AG04449 (cell line): ENCODE measurements at regions not wholly inside any gene's neighbourhood (a gene's known extent, or its start where the extent isn't known, plus 50 kb on each side); places are given as distances from the start of the nearest gene placed in this dataset.

ENCODE experiments used
- CTCF ChIA-PET: fragments of 350-600 bp; formaldehyde crosslinking; extraction: SDS; loops from one replicate; lab custom pipeline; 2021; ENCODE audit warnings: antibody characterized with exemption; lab: Yijun Ruan, JAX
- POLR2A ChIA-PET: fragments of 400-600, 350-600 bp; formaldehyde crosslinking; extraction: SDS; loops from one replicate; lab custom pipeline; 2020; ENCODE audit warnings: antibody characterized with exemption, inconsistent platforms; lab: Yijun Ruan, JAX
- DNase-seq: peaks from one replicate; pipeline ENCODE4 v3.0.0-alpha.2; 2010; ENCODE audit warnings: low read depth, low spot score
- H3K4me3 ChIP-seq: 2 replicates; pipeline ENCODE4 v1.5.1; 2011; ENCODE audit warnings: low read depth, mild to moderate bottlenecking, control low read depth, low read length
- CTCF ChIP-seq: IDR thresholded peaks from one replicate; pipeline ENCODE4 v1.5.1; 2011; ENCODE audit warnings: mild to moderate bottlenecking, moderate library complexity, low read length, control low read depth, inconsistent platforms; ENCODE audit not compliant: insufficient read depth; ENCODE audit errors: missing control alignments

DNA sequence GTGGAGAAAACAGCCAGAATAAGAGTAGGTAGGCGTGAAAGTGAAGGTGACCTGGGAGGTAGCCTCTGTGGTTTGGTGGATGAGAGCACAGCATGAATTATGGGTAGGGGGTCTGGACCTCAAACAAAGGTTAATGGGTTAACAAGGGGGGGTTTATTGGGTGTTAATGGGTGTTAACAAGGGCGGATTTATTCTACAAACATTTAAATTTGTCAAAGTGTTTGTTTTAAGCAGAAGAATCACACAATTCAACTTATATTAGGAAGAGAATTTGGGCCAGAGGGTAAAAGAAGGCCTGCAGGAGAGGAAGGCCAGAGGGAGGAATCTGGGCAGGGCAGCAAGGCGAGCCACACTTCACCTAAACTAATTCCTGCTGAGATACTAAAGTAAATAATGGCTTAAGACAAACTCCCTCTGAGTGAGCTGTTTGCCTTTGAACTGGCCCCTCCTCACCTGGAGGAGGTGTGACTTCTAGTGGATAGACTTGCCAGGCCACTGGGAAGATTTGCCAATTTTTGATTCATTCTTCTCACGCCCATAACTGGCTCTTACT, 191.7 kb downstream of the GIPC2 start:
- DNase-seq = no peak
- H3K4me3 ChIP-seq = no peak overlapping the region
- TF ChIP-seq CTCF = no peak
- POLR2A ChIA-PET = interaction anchor here (1.0 kb wide), 1 partner anchor 17 kb away, joined by 3 read pairs; no protein-coding TSS in a partner anchor
- CTCF ChIA-PET = interaction anchor here (1.4 kb wide), 1 partner anchor 92 kb away, joined by 7 read pairs; no protein-coding TSS in a partner anchor

DNA sequence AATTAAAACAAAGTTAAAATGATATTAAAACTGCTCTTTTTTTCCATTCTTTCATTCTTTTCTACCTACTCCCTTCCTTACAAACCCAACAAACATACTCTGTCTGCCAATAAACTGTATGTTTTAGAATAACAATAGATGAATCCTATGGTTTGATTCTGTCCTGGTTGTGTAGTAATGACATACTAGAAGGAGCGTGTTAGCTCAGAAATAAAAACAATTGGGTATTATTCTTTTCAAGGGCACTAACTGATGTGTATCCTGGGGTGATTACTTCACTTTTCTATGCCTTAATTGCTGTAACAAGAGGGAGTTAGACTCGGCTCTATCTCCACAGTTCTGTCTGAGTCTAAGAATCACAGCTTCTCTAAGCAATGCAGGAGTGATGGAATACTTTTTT, 194.4 kb downstream of the GIPC2 start:
- DNase-seq = no peak
- no peak for TF ChIP-seq CTCF
- POLR2A ChIA-PET = no interaction called here
- CTCF ChIA-PET = interaction anchor here (0.7 to 1.6 kb wide), 3 partner anchors 10 to 382 kb away, joined by 3 read pairs; no protein-coding TSS in a partner anchor
- no peak overlapping the region for H3K4me3 ChIP-seq

DNA sequence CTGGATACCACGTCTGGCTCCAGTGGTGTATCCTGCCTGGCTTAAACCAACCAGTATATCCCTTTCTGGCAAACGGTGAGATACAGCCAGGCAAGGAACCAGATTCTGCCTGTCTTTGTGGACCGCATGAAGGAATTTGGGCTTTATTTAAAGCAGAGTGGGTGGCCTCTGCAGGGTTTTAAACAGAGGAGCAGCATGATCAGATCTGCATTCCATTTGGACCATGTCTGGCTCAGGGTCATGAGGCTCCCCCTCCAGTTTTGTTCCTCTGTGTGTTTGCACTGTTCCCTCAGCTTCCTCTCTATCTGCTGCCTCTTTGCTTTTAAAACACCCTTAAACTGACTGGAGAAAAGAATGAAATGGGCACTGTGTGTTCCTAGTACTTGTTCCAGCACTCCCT, 195.0 kb downstream of the GIPC2 start:
- no peak for DNase-seq
- TF ChIP-seq CTCF = no peak
- ChIA-PET POLR2A (no interaction called here), CTCF (interaction anchor here (0.9 to 1.6 kb wide), 4 partner anchors 9 to 250 kb away, joined by 3 to 4 read pairs (median 3); partner anchors contain the start of gene PTGFR)
- no peak overlapping the region for H3K4me3 ChIP-seq

DNA sequence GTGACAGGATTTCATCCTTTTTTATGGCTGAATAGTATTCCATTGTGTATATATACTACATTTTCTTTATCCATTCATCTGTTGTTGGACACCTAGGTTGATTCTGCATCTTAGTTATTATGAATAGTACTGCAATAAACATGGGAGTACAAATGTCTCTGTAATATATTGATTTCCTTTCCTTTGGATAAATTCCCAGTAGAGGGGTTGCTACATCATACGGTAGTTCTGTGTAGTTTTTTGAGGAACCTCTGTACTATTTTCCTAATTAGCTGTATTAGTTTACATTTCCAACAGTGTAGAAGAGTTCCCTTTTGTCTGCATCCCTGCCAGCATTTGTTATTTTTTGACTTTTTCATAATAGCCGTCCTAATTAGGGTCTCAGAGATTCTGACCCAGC, 201.3 kb downstream of the GIPC2 start:
- TF ChIP-seq CTCF = no peak
- CTCF ChIA-PET = interaction anchor here (0.9 kb wide), 1 partner anchor 22 kb away, joined by 3 read pairs; no protein-coding TSS in a partner anchor
- POLR2A ChIA-PET = no interaction called here

GRCh38 chr1:78250201-78250600, 204.4 kb downstream of the GIPC2 start:
- no peak for TF ChIP-seq CTCF
- H3K4me3 ChIP-seq = no peak overlapping the region
- POLR2A ChIA-PET = no interaction called here
- DNase-seq = no peak
- CTCF ChIA-PET = interaction anchor here (0.6 to 1.0 kb wide), 2 partner anchors 10 to 29 kb away, joined by 3 read pairs; no protein-coding TSS in a partner anchor

More for the DNA sequence above, 201.3 kb downstream of the GIPC2 start:
- DNase-seq = no peak
- no peak overlapping the region for H3K4me3 ChIP-seq

DNA sequence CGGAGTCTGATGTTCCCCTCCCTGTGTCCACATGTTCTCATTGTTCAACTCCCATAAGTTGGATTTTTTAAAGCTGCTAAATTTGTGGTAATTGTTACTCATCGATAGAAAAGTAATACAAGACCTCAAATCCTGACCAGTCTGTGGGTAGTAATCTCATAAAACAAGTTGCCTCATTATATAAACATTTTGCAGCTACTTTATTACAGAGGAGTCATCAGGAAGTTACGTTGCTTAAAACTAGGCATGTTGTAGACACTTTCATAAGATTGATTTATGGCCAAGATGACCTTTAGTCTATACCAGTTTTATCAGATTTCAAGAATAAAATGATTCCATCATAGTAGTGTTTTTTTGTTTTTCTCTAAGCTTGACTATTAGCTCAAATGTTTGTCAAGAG, 208.8 kb downstream of the GIPC2 start:
- ChIA-PET CTCF (no interaction called here), POLR2A (interaction anchor here (0.8 kb wide), 1 partner anchor 18 kb away, joined by 3 read pairs; no protein-coding TSS in a partner anchor)
- no peak for DNase-seq
- no peak for TF ChIP-seq CTCF
- no peak overlapping the region for H3K4me3 ChIP-seq
